ENCODE measurements at regions not wholly inside any gene's neighbourhood (a gene's known extent, or its start where the extent isn't known, plus 50 kb on each side); places are given as distances from the start of the nearest gene placed in this dataset.

DNA sequence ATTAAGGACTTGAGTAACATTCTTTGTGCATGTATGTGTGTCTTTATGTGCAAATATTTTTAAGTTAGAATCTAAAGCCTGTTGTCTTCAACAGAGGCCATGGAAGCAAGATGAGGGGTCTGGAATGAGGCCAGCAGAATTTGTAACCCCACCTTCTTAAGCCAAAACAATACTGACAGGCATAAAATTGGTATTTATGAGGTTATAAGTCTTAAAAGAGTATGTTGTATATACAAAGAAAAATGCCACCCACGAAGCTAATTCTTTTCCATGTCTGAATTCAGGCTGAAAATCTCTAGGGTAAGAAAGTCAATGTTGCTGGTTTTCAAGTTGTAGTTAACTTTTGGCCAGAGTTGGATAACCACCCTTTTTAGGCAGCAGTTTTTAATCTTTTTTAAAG is 86.2 kb upstream of the TMTC1 start:
- Histone ChIP-seq H3K4me3 (ENCODE audit: low read depth in 1 of 3, low read length in 3 of 3) (no peak overlapping the region), H3K9ac (ENCODE audit: low read depth in 1 of 2, low read length in 2 of 2) (no peak overlapping the region), H3K36me3 (ENCODE audit: control insufficient read depth in 4 of 4, insufficient read depth in 3 of 4, low read depth in 1 of 4, low read length in 3 of 4) (no peaks in the 10 kb centered on the region), H3K9me3 (ENCODE audit: control insufficient read depth in 4 of 4, low read length in 3 of 4) (no peaks in the 10 kb centered on the region), H3K27me3 (ENCODE audit: control insufficient read depth in 4 of 4, insufficient read depth in 4 of 4, low read length in 3 of 4) (no peaks in the 10 kb centered on the region), H3K4me1 (ENCODE audit: control insufficient read depth in 4 of 4, insufficient read depth in 4 of 4, low read length in 3 of 4) (no peaks in the 10 kb centered on the region), H3K27ac (ENCODE audit: low read depth in 1 of 2, low read length in 2 of 2) (no peak overlapping the region)
- no peak for DNase-seq (ENCODE audit: low spot score)
- no peak for TF ChIP-seq RAD21 (IDR thresholded peaks at IDR 0.05)
- no peak for TF ChIP-seq ZBTB33 (IDR thresholded peaks at IDR 0.05)
- TF ChIP-seq EGR1 (IDR thresholded peaks at IDR 0.05; ENCODE audit: low read depth in 2 of 2), result no peak
- no peak for TF ChIP-seq HNF4A (conservative IDR thresholded peaks at IDR 0.05)
- TF ChIP-seq TAF1 (conservative IDR thresholded peaks at IDR 0.05), result no peak
- TF ChIP-seq YY1 (IDR thresholded peaks at IDR 0.05), result no peak
- TF ChIP-seq FOXA1 (IDR thresholded peaks at IDR 0.05), result no peak
- no peak for TF ChIP-seq FOXA2 (IDR thresholded peaks at IDR 0.05)
- TF ChIP-seq, protein P1, sequence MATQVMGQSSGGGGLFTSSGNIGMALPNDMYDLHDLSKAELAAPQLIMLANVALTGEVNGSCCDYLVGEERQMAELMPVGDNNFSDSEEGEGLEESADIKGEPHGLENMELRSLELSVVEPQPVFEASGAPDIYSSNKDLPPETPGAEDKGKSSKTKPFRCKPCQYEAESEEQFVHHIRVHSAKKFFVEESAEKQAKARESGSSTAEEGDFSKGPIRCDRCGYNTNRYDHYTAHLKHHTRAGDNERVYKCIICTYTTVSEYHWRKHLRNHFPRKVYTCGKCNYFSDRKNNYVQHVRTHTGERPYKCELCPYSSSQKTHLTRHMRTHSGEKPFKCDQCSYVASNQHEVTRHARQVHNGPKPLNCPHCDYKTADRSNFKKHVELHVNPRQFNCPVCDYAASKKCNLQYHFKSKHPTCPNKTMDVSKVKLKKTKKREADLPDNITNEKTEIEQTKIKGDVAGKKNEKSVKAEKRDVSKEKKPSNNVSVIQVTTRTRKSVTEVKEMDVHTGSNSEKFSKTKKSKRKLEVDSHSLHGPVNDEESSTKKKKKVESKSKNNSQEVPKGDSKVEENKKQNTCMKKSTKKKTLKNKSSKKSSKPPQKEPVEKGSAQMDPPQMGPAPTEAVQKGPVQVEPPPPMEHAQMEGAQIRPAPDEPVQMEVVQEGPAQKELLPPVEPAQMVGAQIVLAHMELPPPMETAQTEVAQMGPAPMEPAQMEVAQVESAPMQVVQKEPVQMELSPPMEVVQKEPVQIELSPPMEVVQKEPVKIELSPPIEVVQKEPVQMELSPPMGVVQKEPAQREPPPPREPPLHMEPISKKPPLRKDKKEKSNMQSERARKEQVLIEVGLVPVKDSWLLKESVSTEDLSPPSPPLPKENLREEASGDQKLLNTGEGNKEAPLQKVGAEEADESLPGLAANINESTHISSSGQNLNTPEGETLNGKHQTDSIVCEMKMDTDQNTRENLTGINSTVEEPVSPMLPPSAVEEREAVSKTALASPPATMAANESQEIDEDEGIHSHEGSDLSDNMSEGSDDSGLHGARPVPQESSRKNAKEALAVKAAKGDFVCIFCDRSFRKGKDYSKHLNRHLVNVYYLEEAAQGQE (IDR thresholded peaks at IDR 0.05), result no peak
- TF ChIP-seq CTCF (IDR thresholded peaks at IDR 0.05; ENCODE audit: low read depth, low read length, missing input control), result no peak
- no peak for TF ChIP-seq SP1 (IDR thresholded peaks at IDR 0.05)
- TF ChIP-seq ATF3 (IDR thresholded peaks at IDR 0.05), result no peak
- TF ChIP-seq RXRA (IDR thresholded peaks at IDR 0.05), result no peak
- no peak for TF ChIP-seq HNF4G (IDR thresholded peaks at IDR 0.05)
- TF ChIP-seq MAX (IDR thresholded peaks at IDR 0.05), result no peak
- no peak for TF ChIP-seq GABPA (IDR thresholded peaks at IDR 0.05 in 1 of 2, conservative IDR thresholded peaks at IDR 0.05 in 1 of 2)
- TF ChIP-seq NR2F2 (IDR thresholded peaks at IDR 0.05), result no peak
- WGBS, result 61% methylated on average over 1 of the region's 1 CpG

DNA sequence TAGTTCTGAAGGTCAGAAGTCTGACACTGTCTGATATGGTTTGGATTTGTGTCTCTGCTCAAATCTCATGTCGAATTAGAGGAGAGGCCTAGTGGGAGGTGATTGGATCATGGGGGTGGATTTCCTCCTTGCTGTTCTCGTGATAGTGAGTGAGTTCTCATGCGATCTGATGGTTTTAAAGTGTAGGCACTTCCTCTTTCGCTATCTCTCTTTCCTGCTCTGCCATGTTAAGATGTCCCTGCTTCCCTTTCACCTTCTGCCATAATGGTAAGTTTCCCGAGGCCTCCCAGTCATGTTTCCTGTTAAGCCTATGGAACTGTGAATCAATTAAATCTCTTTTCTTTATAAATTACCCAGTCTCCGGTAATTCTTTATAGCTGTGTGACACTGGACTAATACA is 84.1 kb upstream of the TMTC1 start:
- H3K9ac ChIP-seq (ENCODE audit: low read depth in 1 of 2, low read length in 2 of 2), result no peak overlapping the region
- H3K9me3 ChIP-seq (ENCODE audit: control insufficient read depth in 4 of 4, low read length in 3 of 4), result no peaks in the 10 kb centered on the region
- H3K27me3 ChIP-seq (ENCODE audit: control insufficient read depth in 4 of 4, insufficient read depth in 4 of 4, low read length in 3 of 4), result no peaks in the 10 kb centered on the region
- 86% methylated on average over 6 of the region's 6 CpGs for WGBS
- no peaks in the 10 kb centered on the region for H3K36me3 ChIP-seq (ENCODE audit: control insufficient read depth in 4 of 4, insufficient read depth in 3 of 4, low read depth in 1 of 4, low read length in 3 of 4)
- no peak for DNase-seq (ENCODE audit: low spot score)
- no peaks in the 10 kb centered on the region for H3K4me1 ChIP-seq (ENCODE audit: control insufficient read depth in 4 of 4, insufficient read depth in 4 of 4, low read length in 3 of 4)
- no peak overlapping the region for H3K4me3 ChIP-seq (ENCODE audit: low read depth in 1 of 3, low read length in 3 of 3)
- no peak overlapping the region for H3K27ac ChIP-seq (ENCODE audit: low read depth in 1 of 2, low read length in 2 of 2)
- TF ChIP-seq HNF4G (IDR thresholded peaks at IDR 0.05) (no peak), RAD21 (IDR thresholded peaks at IDR 0.05) (no peak), GABPA (IDR thresholded peaks at IDR 0.05 in 1 of 2, conservative IDR thresholded peaks at IDR 0.05 in 1 of 2) (no peak), CTCF (IDR thresholded peaks at IDR 0.05; ENCODE audit: low read depth, low read length, missing input control) (no peak), HNF4A (conservative IDR thresholded peaks at IDR 0.05) (no peak), TAF1 (conservative IDR thresholded peaks at IDR 0.05) (no peak), FOXA1 (IDR thresholded peaks at IDR 0.05) (no peak), YY1 (IDR thresholded peaks at IDR 0.05) (no peak), ATF3 (IDR thresholded peaks at IDR 0.05) (no peak), JUND (IDR thresholded peaks at IDR 0.05) (no peak)
- TF ChIP-seq, protein P1 (IDR thresholded peaks at IDR 0.05), result no peak
